Esophagus squamous epithelium (tissue), 4 donors: ENCODE measurements at regions not wholly inside any gene's neighbourhood (a gene's known extent, or its start where the extent isn't known, plus 50 kb on each side); places are given as distances from the start of the nearest gene placed in this dataset.

Experiments used
- CTCF ChIP-seq, 6 experiments: fragments of 450-650 bp in 4 of 6; fragments of 200-600 bp in 2 of 6; sonication (generic) in 2 of 6; IDR thresholded peaks; one replicate each; pipeline ENCODE4 v1.5.1; 2016 to 2019; ENCODE audit warnings: antibody characterized with exemption in 6 of 6, mild to moderate bottlenecking in 4 of 6, moderate library complexity in 4 of 6
- POLR2A ChIP-seq, 4 donors: fragments of 450-650 bp; IDR thresholded peaks; one replicate each; pipeline ENCODE4 v1.6.1; 2017; ENCODE audit warnings: antibody characterized with exemption in 4 of 4, mild to moderate bottlenecking in 4 of 4, moderate library complexity in 3 of 4

DNA sequence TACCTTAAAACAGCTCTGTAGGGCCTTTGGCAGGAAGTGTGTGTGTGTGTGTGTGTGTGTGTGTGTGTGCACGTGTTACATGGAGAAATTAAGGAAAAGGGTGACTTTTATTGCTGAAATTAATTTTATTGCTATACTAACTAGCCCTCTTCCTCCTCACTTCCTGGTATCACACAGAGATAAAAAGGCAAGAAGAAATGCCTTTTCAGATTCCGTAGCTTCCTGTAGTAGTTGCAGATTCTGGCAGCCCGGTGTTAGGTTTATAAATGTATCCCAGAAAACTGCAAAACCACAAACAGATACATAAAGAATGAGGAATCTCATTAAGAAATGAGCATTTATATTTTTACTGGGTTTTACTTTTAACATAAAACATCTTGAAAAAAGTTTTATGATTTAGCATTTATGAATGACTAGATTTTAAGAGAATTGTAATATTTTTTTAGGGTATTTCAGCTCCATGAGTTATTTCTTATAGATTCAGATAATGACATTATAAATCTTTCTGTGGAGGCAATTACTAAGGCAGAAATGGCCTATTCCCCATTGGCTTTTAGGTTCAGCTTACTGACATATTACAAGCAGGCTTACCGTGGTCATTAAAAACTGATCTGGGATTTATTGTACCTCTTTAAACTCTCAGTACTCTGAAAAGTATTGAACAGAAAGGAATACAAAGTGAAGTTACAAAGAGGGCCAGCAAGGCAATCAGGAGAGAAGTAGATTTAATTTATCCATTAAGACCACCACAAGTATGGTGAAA, 249.1 kb upstream of the TSHZ2 start:
- TF ChIP-seq CTCF (IDR thresholded peaks at IDR 0.05) (no peak), POLR2A (IDR thresholded peaks at IDR 0.05) (no peak)
